OCI-LY3 (cell line): ENCODE measurements at regions not wholly inside any gene's neighbourhood (a gene's known extent, or its start where the extent isn't known, plus 50 kb on each side); places are given as distances from the start of the nearest gene placed in this dataset.

Experiments
- CTCF ChIP-seq: fragments of 200-600, 300-600 bp; sonication (generic); IDR thresholded peaks from 2 replicates; pipeline ENCODE4 v1.5.1; 2014; ENCODE audit warnings: antibody characterized with exemption, low read length, low read depth
- EZH2phosphoT487 ChIP-seq: fragments of 200-600 bp; shearing (Covaris generic); IDR thresholded peaks from 2 replicates; pipeline ENCODE4 v1.6.1; 2018; ENCODE audit warnings: antibody characterized with exemption, mixed run types, low read depth

GRCh38 chr18:66795051-66795450, 191.2 kb upstream of the CDH19 start:
- TF ChIP-seq CTCF: no peak
- TF ChIP-seq EZH2phosphoT487: no peak
